HG03097 (cell line): ENCODE measurements at regions not wholly inside any gene's neighbourhood (a gene's known extent, or its start where the extent isn't known, plus 50 kb on each side); places are given as distances from the start of the nearest gene placed in this dataset.

Experiments
- ATAC-seq: cut with Tn5 transposase; IDR thresholded peaks from one replicate; pipeline ENCODE4 v1.9.1; 2021; ENCODE audit not compliant: unreplicated experiment, low FRiP score

DNA sequence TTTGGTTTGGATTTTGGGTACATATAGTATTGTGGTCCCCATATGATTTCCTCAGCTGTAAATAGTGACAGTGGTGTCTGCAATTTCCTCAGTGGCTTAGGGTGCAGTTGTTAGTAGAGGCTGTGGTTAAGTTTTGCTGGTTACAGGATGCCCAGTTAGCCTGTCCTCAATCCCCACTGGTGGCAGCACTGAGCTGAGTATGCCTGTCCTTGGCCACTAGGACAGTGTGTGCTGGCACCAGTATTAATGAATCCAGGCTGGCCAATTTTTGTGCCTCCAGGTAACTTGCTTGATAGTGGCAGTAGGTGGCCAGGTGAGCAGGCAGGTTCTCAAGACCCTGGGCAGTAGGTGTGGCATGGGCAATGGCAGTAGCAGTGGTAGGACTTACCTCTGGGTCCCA, 973.1 kb downstream of the TMEM182 start:
- no peak for ATAC-seq

DNA sequence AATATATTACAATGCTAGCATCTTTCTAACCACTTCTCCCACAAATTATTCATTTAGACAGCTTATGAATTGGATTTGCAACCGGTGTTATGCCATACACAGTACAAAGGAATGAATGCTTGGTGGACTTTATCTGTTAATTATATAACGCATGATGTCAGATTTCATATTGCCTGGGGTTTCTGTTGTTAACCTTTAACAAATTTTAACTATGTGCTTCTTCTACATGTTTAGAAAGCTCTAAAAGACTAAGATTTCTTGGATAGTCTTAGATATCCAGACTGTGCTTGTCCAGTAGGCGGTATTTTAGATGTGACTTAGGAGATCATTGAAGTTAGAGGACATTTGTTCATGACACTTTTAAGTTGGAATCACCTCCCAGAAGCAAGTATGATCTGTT, 976.3 kb downstream of the TMEM182 start:
- ATAC-seq: no peak

GRCh38 chr2:103738606-103739005, 976.8 kb downstream of the TMEM182 start:
- no peak for ATAC-seq

DNA sequence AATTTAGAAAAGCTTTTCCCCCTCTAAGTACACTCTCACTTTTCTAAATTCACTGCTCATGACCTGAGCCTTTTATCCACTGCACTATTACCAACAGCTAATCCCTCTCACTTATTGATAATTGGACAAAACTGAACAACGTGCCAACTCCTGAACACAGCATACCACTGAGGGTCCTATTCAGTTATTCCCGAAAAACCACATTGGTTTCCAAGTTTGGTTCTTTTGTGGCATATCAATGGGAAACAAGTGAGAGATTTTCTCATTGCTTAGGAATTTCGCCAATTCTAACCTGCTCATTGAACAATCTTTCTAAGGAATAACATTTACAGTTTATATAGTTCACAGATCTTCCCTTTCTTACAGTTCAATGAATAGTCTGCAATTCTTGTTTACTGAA, 977.4 kb downstream of the TMEM182 start:
- ATAC-seq: no peak

- no peak for ATAC-seq
Measured at GRCh38 chr2:103739921-103740320, 978.1 kb downstream of the TMEM182 start.

- ATAC-seq: no peak
Measured at GRCh38 chr2:103740631-103741030, 978.8 kb downstream of the TMEM182 start.

DNA sequence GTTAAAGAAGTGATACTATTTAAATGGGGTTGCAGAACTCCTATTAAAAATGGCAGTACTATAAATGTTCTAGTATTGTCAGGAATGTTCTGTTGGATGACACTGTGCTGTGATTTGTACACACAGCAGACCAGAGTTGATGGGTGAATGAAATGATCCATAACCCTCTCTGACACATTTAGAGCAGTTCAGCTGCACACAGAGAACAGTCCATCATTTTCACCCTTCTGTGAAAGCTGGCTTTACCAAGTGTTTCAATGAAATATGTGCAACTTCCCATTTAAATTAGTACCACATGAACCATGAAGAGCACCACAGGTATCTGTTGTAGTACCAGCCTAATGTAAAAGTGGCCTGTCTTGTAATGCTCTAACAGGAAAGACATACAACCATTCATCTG, 981.4 kb downstream of the TMEM182 start:
- ATAC-seq: no peak

- ATAC-seq: no peak
Measured at GRCh38 chr2:103754530-103754929, 992.7 kb downstream of the TMEM182 start.

DNA sequence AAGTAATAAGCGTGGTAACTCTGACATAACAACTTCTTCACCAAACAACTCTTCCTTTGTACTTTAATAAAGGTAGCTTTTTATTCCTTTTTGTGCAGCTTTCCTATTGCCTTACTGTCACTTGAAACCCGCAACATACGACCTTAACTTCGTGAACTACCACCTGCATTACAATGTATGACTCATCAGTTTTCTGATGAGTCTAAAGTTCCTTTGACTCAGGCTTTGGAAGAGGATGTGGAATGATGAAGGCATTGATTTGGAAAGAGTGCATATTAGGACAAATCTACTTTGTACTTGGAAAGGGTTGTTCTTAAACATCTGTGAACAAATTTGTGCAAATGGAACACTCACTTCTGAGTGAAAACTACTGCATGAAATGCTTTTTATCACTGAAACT, 1012.1 kb downstream of the TMEM182 start:
- ATAC-seq: no peak

DNA sequence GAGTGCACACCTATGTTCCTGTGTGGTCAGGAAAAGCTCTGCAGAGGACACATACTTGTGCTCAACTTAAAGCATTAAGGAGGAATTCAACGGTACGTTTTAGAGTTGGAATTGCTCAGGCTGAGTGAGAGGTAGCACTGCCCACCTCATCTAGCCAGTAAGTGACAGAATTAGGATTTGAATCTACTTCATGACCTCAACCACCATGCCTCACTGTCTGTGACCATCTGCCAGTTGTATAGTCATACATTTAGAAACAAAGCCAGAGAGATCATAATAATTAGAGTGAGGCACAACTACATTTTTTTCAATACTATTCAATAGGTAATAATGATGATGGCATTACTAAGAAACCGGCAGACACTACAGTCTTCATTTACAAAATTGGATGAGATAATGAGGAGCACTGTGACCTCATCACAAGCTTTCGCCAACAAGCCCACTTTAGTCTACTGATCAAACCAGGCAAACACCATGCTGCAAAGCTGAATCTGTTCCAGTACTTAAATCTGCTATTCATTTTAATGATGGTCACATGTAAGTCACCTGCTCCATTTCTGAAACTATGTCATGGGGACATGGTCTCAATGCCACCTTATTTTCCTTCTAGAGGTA, 1018.4 kb downstream of the TMEM182 start:
- ATAC-seq: no peak

- ATAC-seq: no peak
Measured at GRCh38 chr2:103781313-103781712, 1019.5 kb downstream of the TMEM182 start.

DNA sequence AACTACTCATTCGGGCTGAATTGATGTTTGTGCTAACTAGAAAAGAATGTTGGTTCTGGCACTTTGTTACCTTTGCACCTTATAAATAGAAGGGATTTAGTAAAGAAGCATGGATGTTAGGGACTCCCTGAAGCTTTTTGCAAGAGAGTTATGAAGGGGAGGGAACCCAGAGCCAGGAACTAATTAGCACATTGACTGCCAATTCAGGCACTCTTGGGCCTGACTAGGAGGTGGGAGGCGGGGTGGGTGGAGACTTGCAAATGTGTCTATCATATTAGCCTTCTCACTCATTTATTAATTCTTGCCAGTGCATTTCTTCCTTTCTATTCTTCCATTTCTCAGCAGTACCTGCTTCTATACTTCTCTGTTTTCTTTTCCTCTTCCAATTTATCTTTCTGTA, 1022.4 kb downstream of the TMEM182 start:
- ATAC-seq: no peak

DNA sequence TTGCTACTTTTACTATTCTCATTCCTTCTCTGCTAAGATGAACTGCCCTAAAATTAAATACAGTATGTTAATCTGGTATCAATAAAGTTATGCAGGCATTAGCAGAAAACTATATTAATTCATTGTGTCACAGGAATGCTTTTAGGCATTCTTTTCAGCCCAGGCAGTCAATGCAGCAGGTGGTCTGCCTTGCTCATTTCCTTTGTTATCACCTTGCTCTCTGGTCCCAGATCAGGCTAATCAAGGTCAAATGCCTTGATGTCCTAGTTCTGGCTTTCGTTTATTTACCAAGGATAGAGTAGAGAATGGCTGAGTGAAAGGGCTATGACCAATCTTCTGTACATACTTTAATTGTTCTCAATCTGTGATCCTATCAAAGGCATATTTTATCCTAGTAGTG, 1023.6 kb downstream of the TMEM182 start:
- no peak for ATAC-seq

GRCh38 chr2:103785956-103786355, 1024.1 kb downstream of the TMEM182 start:
- ATAC-seq: no peak

DNA sequence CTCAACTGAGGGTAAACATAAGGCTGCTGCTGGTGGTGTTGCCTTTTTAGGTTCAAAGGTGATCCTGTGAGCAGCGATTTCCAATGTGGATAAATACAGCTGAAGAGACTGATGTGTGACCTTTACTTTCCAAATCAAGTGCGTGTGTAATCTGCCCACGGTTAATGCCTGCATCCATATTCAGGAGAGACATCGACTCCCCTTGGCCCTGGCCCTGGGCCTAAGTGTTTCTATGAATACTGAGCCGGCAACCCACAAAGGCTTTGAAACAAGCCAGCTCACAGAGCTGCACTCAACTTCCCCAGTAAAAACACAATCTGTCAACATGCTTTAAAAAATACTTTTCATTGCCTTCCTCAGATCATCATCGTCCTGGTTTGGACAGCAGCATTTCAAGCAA, 1026.6 kb downstream of the TMEM182 start:
- ATAC-seq: no peak

DNA sequence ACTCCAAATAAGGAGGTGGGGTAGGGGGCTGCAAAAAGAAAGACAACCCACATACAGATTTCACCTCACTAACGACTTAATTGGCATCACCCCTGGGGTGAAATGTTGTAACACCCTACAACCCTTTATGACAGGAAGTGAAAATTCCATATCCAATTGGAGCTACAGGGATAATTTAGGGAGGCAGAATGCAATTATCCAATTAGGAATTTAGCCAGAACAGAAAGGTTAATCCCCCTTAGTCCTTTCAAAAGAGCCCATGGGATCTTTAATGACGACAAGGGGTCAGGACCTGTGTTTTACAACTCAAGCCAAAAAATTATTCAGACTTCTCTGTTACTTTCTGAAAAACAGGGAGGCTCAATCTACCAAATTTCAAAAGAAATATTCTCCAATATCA, 1027.1 kb downstream of the TMEM182 start:
- ATAC-seq: no peak

DNA sequence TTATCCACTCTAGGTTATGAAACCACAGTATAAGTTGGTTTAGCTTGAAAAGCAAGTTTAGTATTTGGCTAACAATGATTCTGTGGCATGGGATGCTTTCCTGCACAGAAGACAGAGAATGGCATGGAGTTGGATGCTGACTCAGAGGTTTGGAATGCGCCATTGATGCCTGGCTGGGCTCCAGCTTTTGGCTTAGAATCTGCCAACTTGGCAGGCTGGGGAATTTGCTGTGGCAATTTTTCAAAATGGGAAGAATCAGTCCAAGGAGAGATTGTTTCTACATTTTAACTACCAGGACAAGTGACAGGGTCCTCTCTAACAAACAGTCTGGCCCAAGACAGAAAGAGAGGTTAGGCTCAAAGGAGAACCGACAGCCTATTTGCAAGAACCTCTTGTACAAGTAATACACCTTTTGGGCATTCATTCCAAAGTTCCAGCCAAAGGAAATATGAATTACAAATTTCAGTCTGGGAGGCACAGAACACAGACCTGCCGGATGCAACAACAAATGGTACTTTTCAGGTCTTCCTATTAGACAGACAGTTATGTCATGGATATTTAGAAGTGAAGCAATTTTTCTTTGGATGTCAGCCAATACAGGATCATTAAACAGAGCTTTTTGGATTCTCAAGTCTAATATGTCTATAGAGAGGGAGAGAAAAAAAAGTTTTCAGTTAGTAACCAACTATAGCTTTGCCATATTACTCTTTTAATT, 1027.7 kb downstream of the TMEM182 start:
- no peak for ATAC-seq

DNA sequence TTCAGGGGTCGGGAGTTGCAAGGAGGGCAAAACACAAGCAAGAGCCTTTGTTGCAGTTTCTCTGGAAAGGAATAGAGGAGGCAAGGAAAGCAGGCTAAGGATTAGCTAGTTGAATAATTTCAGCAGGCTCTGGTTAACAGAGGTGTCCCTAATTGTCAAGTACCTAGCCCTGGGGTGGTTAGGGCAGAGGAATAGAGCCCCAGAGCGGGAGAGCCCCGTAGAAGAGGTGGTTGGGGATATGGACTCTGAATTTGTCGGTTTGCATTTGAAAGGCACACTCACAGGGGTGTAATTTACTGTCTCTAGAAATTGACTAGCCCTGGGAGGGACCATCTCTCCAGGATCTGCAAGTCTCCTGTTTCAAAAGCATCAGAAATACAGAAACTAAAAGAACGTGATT, 1030.2 kb downstream of the TMEM182 start:
- ATAC-seq: no peak

DNA sequence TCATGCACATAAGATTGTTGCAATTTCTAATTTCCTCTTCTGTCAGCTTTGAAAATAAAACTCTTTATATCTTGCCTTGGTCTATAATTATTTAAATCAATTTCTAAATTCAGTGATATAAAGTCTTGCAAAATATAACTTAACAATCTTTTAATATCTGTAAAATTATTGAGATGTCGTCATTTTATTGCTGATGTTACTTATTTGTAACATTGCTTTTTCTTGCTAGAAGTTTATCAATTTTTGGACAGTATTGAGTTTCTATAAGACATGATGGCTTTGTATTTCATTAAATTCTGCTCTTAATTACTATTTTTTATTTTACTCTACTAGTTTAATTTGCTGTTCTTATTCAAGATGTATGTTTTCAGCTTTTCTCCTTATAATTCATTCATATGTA, 1036.5 kb downstream of the TMEM182 start:
- no peak for ATAC-seq

- no peak for ATAC-seq
Measured at GRCh38 chr2:103804013-103804412, 1042.2 kb downstream of the TMEM182 start.

DNA sequence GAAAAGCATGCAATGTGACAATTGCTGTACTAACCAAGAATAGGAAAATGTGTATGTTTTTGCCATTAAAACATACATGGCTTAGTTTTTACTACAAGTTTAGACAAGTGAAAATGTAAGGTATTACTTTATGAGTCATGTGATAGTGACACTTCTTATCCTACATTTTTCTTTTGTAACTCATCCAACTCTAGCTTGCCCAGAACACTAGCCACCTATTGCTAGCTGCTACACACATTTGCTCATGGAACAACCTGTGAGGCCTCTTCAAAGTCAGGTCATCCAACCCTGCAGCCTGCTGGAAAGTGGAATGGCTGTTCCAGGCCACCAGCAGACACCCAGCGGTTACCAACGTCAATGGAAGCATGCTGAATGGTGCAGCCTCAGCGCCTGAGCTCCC, 1043.9 kb downstream of the TMEM182 start:
- ATAC-seq: no peak

DNA sequence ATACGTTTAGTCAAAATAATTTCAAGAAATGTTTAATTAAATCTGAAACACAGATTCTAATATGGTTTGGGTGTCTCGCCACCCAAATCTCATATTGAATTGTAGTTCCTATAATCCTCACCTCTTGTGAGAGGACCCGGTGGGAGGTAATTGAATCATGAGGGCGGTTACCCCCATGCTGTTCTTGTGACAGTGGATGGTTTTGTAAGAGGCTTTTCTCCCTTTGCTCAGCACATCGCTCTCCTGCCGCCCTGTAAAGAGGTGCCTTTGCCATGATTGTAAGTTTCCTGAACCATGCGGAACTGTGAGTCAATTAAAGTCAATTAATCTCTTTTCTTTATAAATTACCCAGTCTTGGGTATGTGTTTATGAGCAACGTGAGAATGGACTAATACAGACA, 1045.1 kb upstream of the POU3F3 start:
- no peak for ATAC-seq

- no peak for ATAC-seq
Measured at GRCh38 chr2:103809415-103809814, 1044.5 kb upstream of the POU3F3 start.
